ENCODE measurements at regions not wholly inside any gene's neighbourhood (a gene's known extent, or its start where the extent isn't known, plus 50 kb on each side); places are given as distances from the start of the nearest gene placed in this dataset.
A peak's percentile ranks its signal among the peaks of the same experiment; 100 is the strongest.
"Not testable (repeated sequence)": the region's sequence is repeated elsewhere in the genome, so short reads cannot be mapped to it uniquely, and the experiment has no call there.

DNA sequence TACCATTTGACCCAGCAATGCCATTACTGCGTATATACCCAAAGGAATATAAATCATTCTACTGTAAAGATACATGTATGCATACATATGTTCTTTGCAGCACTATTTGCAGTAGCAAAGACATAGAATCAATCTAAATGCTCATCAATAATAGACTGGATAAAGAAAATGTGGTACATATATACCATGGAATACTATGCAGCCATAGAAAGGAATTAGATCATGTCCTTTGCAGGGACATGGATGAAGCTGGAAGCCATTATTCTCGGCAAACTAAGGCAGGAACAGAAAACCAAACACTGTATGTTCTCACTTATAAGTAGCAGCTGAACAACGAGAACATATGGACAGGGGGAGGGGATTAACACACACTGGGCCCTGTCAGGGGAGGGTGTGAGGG, 54.8 kb upstream of the ZNF30 start:
- DNase-seq; intact Hi-C loops (cut with DNase I): not testable (repeated sequence)

DNA sequence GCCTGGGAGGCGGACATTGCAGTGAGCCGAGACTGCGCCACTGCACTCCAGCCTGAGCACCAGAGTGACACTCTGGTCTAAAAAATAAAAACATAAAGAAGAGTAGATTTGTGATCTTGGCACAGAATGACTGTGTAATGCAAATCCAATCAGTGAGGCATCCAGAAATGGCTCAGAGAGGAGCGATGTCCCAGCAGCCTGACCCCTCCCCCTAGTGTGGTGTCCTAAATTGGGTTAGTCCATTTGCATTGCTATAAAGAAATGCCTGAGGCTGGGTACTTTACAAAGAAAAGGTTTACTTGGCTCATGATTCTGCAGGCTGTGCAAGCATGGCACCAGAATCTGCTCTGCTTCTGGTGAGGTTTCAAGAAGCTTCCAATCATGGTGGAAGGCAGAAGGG, 59.1 kb upstream of the ZNF30 start:
- no peak for DNase-seq
- intact Hi-C loops (cut with DNase I), result no loop called here

DNA sequence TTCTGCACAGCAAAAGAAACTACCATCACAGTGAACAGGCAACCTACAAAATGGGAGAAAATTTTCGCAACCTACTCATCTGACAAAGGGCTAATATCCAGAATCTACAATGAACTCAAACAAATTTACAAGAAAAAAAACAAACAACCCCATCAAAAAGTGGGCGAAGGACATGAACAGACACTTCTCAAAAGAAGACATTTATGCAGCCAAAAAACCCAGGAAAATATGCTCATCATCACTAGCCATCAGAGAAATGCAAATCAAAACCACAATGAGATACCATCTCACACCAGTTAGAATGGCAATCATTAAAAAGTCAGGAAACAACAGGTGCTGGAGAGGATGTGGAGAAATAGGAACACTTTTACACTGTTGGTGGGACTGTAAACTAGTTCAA, 61.5 kb upstream of the ZNF30 start:
- intact Hi-C loops (cut with DNase I); DNase-seq: not testable (repeated sequence)

DNA sequence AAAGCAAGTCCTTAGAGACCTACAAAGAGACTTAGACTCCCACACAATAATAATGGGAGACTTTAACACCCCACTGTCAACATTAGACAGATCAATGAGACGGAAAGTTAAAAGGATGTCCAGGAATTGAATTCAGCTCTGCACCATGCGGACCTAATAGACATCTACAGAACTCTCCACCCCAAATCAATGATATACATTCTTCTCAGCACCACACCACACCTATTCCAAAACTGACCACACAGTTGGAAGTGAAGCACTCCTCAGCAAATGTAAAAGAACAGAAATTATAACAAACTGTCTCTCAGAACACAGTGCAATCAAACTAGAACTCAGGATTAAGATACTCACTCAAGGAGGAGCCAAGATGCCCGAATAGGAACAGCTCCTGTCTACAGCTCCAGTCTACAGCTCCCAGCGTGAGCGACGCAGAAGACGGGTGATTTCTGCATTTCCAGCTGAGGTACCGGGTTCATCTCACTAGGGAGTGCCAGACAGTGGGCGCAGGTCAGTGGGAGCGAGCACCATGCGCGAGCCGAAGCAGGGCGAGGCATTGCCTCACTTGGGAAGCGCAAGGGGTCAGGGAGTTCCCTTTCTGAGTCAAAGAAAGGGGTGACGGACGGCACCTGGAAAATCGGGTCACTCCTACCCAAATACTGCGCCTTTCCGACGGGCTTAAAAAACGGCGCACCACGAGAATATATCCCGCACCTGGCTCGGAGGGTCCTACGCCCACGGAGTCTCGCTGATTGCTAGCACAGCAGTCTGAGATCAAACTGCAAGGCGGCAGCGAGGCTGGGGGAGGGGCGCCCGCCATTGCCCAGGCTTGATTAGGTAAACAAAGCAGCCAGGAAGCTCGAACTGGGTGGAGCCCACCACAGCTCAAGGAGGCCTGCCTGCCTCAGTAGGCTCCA, 66.6 kb upstream of the ZNF30 start:
- DNase-seq; intact Hi-C loops (cut with DNase I): not testable (repeated sequence)

DNA sequence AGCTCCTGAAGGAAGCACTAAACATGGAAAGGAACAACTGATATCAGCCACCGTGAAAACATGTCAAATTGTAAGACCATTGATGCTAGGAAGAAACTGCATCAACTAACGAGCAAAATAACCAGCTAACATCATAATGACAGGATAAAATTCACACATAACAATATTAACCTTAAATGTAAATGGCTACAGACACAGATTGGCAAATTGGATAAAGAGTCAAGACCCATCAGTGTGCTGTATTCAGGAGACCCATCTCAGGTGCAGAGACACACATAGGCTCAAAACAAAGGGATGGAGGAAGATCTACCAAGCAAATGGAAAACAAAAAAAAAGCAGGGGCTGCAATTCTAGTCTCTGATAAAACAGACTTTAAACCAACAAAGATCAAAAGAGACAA, 67.4 kb upstream of the ZNF30 start:
- DNase-seq; intact Hi-C loops (cut with DNase I): not testable (repeated sequence)

DNA sequence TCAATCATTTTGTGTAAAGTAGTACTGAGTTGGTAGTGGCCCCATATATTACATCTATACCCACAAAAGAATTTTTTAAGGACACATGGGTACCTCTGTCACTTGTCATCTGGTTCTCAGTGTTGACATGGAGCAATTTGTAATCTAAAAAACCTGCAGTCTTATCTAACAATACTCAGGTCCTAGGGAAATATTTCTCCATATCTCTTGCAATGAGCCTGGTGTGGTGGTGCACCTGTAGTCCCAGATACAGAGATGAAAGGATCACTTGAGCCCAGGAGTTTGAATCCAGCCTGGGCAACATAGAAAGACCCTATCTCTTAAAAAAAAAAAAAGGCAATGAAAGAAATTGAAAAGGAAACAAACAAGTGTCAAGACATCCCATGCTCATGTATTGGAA, 70.7 kb upstream of the ZNF30 start:
- intact Hi-C loops (cut with DNase I), result no loop called here
- no peak for DNase-seq

DNA sequence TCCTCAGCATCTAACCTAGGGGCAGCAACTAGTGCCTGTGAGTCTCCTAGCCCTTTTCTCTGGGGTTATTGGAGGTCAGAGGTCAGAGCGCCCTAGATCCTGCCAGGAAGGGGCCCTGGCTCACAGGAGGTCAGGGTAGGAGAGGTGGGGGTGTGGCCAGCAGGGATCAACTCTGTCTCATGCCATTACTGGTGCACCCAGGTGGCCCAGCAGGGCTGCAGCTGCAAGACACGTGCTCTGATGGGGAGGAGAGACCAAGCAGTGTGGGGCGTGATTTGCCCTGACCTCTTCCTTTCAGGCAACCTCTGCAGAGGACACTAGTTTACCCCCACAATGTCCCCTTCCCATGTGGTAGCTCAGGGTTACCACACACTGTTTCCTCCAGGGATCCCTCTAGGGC, 73.3 kb upstream of the ZNF30 start:
- no peak for DNase-seq
- intact Hi-C loops (cut with DNase I), result no loop called here

DNA sequence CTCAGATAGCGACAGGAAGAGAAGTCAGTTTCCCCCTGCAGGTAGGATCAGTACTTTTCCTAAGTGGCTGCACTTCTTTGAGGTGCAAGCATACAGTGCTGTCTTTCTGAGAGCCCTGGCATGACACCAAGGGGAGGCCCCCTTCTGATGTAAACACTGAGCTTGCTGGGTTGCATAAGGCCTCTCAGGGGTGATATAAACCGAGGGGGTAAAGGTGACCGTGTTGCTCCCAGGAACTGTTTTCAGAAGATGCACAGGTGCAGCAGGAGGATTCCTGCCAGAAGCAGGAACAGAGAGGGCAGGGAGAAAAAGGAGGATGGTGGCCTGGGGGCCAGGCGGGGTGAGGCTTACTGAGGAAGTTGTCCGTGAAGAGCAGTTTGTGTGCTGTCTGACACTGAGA, 74.0 kb upstream of the ZNF30 start:
- intact Hi-C loops (cut with DNase I), result no loop called here
- peak in 1 of 42 donors; percentile 17 for DNase-seq

DNA sequence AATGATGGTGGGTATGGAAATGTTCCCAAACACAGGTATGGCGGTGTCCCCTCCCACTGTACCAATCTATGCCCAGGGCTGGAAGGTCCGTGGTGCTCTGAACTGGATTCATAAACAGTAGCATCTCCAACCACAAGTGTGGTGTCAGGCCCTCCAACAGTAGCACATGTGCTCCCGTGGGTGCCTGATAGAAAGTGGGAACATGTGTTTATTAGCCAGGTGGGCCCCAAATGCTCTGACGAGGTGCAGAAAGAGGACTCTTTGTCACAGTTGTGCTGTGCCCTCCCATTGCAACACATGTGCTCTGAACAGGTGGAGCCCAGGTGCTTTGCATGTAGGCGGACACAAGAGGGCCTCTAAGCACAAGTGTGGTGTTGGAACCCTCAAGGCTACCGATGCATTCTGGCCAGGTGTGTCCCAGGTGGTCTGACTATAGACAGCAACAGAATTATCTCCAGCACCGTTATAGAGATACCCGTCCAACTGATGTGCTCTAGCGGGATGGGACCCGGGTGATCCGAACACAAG, 75.4 kb upstream of the ZNF30 start:
- peak in 1 of 42 donors; percentile 10 for DNase-seq
- intact Hi-C loops (cut with DNase I), result no loop called here

DNA sequence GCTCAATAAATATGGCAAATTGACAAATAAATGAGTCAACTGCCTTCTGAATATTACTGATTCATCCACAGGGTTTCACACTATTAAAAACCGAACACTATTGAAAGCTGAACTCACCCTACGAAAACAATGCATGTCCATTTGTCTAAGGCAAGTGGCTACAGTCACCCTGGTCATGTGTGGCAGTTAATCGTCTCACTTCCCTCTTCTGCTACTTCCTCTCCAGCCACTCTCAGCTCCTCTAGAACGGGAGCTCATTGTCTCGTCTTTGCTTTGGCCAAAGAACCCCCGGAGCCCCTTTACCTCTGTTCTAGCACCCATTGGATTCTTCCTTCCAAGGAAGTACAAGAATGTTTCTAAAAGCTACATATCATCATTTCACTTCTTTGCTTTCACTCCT, 74.4 kb upstream of the ZNF599 start:
- DNase-seq, result no peak

DNA sequence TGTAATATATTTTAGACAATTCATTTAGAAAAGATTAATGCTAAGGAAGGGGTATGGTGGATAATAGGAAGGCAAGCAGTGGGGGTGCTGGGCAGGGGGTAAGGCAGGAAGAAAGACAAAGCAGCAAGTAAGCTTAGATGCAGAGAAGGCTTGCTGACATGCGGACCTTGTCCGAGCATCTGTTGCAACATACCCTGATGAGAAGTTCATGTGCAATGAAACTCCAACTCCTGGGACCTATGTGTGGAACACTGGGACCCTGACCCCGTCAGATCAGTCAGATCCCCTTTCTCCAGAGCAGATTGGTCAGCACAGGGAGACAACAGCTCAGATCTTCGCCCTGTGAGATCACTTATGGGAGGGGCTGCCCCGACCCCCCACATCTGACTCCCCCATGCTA, 71.3 kb upstream of the ZNF599 start:
- DNase-seq, result no peak
- intact Hi-C loops (cut with DNase I), result no loop called here

More for the DNA sequence above, 74.4 kb upstream of the ZNF599 start:
- intact Hi-C loops (cut with DNase I), result no loop called here

DNA sequence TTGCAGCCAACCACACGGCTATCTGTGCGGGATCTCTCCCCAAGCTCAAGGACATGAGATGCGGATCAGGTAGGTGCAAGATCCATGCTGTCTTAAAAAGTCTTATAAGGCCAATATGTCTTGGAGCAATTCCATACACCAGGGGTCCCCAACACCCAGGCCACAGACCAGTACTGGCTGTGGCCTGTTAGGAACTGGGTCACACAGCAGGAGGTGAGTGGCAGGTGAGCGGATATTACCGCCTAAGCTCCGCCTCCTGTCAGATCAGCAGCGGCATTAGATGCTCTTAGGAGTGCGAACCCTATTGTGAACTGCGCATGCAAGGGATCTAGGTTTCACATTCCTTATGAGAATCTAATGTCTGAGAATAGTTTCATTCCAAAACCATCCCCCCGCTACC, 68.8 kb upstream of the ZNF599 start:
- DNase-seq, result no peak
- intact Hi-C loops (cut with DNase I), result no loop called here

DNA sequence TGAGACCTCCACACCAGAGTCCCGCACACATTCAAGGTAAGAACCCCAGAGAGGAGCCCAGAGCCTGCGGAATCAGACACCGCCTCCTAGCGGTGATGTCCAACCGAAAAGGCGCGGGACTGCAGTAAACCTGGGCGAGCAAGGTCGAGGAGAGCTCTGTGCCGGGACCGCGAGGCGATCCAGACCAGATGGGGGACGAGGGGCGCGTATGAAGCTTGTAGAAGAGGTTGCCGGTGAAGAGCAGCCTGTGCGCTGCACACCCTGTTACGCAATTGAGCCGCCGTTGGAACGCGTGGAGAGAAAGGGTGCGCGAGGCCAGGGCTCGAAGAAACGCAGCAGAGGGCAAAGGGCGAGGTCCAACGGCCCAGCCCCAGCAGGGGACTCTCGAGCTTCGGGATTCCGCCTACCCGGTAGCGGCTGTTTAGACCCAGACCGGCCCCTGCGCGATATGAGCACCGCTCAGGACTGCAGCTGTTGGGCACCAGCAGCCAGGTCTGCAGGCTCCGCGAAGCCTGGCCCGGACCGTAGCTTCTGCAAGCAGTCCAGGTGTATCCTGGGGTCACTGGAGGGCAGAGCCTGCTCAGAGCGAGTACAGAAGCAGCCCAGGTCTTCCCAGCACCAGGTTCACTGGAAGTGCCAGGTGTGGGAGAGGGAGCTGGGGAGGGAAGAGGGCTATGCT, 65.9 kb upstream of the ZNF599 start:
- DNase-seq, result peak in 15 of 42 donors; percentile 4 to 46 (median 18)
- intact Hi-C loops (cut with DNase I), result no loop called here

DNA sequence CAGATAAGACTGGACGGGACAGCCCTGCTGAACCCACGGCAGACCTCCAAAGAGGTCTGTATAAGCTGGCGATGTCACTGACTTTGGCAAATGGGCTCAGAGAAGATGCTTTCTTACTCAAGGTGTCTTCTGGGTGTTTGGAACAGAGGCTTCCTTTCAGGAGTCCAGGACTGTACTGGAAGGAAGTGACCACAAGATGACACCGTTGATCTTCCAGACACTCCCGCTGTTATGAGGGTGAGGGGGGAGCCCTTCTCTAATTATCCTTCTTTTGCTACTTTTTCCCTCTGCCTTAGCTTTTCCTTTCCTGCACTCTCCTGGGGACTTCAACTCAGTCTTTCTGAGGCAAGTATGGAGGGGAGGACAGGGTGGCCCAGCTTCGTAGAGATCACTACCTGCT, 65.2 kb upstream of the ZNF599 start:
- no peak for DNase-seq
- intact Hi-C loops (cut with DNase I), result no loop called here

DNA sequence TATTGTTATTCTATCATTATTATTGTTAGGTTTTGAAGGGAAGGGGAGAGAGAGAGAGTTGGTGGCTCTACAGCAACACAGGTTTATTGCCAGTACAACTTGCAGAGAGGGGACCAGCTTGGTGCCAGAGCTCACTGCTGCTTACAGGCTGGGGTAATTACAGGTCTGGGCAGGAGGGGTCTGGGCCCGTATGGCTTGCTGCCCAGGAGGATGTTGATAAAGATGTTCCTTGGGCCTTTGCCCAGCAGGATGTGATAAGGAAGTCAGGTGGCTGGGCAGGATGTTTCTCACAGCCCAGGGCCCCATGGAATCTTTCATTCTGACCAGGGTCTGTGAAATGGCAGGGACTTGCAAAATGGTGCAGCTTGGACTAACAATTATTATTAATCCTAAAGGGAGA, 64.2 kb upstream of the ZNF599 start:
- intact Hi-C loops (cut with DNase I), result no loop called here
- DNase-seq, result no peak

DNA sequence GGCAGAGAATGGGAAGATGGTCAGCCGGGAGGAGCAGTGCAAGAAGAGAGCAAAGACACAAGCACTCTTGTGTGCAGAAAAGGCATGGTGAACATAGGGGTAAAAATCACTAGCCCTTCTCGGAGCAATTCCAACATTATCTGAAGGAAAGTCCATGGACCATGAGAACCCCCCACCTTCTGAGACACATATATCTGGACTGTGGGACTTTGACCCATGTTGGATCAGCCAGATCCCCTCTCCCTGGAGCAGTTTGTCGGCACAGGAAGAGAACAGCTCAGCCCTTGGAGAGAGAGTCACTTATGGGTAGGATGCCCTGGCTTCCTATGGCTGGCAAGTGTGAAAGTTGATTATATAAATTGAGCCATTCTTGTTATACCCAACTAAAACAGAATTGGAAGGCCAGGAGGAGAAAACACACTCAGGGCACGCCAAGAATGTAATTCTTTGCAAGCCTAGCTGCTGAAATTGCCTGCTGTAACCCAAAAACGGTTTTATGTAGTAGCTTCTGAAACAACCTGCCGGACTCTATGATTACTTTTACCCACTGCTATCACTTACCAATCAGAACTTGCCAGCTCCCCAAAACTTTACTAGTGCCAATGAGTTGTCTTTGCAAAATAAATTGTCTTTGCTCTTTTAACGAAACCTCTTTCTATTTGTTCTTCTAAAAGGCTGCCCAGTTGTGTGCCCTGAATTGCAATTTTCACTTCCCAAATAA, 62.8 kb upstream of the ZNF599 start:
- no peak for DNase-seq
- intact Hi-C loops (cut with DNase I), result no loop called here

DNA sequence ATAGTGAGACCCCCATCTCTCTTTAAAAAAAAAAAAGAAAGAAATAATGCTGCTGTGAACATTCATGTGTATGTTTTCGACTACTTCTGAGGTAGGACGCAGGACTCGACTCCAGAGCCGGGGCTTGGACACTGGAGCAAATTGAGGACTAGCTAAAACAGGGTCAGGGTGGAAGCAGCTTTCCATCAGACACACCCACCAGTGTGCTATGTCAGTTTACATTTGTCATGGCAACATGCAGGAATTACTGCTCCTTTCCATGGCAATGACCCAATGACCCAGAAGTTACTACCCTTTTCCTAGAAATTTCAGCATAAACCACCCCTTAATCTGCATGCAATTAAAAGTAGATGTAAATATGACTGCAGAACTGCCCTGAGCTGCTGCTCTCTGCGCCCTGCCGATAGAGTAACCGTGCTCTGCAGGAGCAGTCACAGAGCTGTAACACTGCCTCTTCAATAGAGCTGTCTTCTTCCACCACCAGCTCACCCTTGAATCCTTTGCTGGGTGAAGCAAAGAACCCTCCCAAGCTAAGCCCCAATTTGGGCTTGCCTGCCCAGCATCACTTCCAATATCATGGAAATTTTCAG, 61.6 kb upstream of the ZNF599 start:
- DNase-seq, result no peak
- intact Hi-C loops (cut with DNase I), result no loop called here

DNA sequence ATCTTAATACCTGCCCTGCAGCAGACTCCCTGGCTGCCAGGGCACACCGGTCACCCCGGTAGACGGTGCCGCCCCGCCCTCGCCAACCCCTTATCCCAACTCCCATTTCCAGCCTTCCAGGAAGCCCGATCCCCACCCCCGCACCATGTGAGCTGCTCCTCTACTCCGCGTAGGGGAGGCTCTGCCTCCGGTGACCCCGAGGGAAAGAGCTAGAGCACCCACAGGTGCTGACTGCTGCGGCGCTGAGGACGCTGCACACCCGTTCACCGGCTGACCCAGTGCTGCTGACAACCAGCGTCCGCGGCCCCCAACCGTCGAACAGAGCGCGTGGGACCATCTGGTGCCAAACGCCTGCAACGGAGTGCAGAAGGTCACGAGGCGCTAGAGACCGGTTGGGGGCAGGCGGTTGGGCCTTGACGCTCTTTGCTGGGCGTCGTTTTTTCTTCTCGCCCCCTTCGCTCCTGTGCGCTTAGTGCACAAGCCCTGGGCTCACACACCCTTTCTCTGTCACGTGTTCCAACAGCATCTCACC, 59.6 kb upstream of the ZNF599 start:
- intact Hi-C loops (cut with DNase I), result no loop called here

DNA sequence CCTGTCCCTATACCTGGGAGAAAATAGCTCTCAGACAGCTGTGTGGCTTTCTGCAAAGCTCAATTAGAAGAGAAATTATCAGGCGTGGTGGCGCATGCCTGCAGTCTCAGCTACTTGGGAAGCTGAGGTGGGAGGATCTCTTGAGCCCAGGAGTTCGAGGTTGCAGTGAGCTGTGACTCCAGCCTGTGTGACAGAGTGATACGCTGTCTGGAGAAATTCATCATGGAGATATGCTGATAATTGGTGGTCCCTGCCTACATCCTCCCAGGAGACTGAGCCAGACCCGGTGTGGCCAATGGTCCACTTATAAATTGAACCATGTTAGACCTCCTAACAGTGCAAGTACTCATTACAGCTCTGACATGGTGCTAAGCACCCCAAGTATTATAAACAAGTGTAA, 58.7 kb upstream of the ZNF599 start:
- intact Hi-C loops (cut with DNase I), result no loop called here
- no peak for DNase-seq

More for the DNA sequence above, 59.6 kb upstream of the ZNF599 start:
- no peak for DNase-seq

All from head of caudate nucleus (tissue), 42 donors.